ES-I3 (cell line): ENCODE measurements at regions not wholly inside any gene's neighbourhood (a gene's known extent, or its start where the extent isn't known, plus 50 kb on each side); places are given as distances from the start of the nearest gene placed in this dataset.

Source experiments
- H3K36me3 ChIP-seq: 2 replicates; pipeline ENCODE4 v1.6.1; 2013; ENCODE audit warnings: mild to moderate bottlenecking, low read length, control low read depth, moderate library complexity; ENCODE audit not compliant: insufficient read depth
- H3K4me1 ChIP-seq: 2 replicates; pipeline ENCODE4 v1.6.1; 2013; ENCODE audit warnings: mild to moderate bottlenecking, control low read depth, low read length; ENCODE audit not compliant: insufficient read depth
- H3K9ac ChIP-seq: 2 replicates; pipeline ENCODE4 v1.6.1; 2013; ENCODE audit warnings: low read depth, mild to moderate bottlenecking, low read length, moderate library complexity
- H3K9me3 ChIP-seq: 2 replicates; pipeline ENCODE4 v1.6.1; 2013; ENCODE audit warnings: mild to moderate bottlenecking, low read length, moderate library complexity; ENCODE audit not compliant: control insufficient read depth, insufficient read depth

DNA sequence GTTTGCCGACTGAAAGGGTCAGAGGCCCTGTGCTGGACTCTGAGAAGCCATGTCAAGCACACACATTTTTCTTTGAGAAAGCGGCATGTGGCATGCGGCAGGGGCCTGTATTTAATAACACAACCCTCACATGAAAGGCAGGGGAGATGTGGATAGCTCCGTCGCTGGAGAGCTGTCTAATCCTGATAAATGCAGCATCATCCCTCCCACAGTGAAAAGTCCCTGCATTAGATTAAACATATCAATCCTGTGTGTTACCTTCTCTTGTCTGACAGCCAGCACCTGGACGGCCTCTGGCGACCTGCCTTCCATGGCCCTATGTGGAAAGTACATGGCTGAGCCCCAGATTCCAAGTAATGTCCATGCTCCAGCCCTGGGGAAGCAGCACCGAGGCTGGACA is 313.0 kb upstream of the AJAP1 start:
- no peaks in the 10 kb centered on the region for H3K4me1 ChIP-seq
- peaks cover 3% of the 10 kb centered on the region; the same call in 1 of the 2 replicates for H3K9me3 ChIP-seq

DNA sequence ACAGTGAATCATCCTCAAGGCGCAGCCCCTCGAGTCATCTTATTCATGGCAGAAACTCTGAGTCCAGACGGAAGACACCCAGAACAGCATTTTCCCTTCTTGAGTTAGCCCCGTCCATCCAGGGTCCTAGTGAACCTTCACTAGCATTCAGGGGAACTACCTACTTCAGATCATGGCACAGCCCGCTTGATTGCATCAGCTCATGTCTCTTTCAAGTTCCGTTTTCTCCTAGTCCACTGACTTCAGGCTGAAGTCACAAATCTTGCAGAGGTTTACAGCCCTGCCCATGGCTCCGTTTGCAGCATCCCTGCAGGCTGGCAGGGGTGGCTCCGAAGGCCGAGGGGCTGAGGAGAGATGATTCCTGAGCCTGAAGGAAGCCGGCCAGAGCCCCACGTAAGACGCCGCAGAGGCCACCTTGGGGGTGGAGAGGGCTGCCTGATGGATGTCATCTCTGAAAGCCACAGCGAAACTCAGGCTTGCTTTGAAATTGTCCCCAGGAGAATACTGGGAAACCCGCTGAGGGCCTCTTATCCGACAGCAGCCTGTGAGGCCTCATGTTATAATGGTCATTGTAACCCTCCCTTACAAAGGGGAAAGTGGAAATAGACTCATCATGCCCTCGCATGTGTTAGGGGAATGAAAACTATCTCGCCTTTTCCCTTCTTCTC is 310.2 kb upstream of the AJAP1 start:
- Histone ChIP-seq H3K36me3 (no peaks in the 10 kb centered on the region), H3K4me1 (no peaks in the 10 kb centered on the region), H3K9me3 (peaks cover 3% of the 10 kb centered on the region; the same call in 1 of the 2 replicates), H3K9ac (no peak overlapping the region)

More for the DNA sequence above, 313.0 kb upstream of the AJAP1 start:
- H3K36me3 ChIP-seq = no peaks in the 10 kb centered on the region
- no peak overlapping the region for H3K9ac ChIP-seq

GRCh38 chr1:4345094-4345493 is 309.3 kb upstream of the AJAP1 start:
- Histone ChIP-seq H3K9ac (no peak overlapping the region), H3K36me3 (no peaks in the 10 kb centered on the region), H3K4me1 (no peaks in the 10 kb centered on the region), H3K9me3 (peaks cover 3% of the 10 kb centered on the region; the same call in 1 of the 2 replicates)

DNA sequence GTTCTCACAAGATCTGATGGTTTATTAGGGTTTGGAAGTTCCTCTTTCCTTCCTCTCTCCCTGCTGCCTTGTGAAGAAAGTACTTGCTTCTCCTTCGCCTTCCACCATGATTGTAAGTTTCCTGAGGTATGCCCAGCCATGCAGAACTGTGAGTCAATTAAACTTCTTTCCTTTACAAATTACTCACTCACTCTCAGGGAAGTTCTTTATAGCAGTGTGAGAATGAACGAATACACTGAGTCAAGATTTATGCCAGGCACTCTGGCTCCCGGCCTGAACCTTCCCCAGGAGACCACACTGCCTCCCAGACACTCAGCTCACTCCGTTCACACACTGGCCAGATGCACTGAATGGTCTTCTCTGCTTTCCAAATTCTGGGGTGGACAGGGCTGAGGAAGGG is 308.3 kb upstream of the AJAP1 start:
- Histone ChIP-seq H3K9ac (no peak overlapping the region), H3K4me1 (no peaks in the 10 kb centered on the region), H3K36me3 (no peaks in the 10 kb centered on the region), H3K9me3 (peaks cover 1% of the 10 kb centered on the region; the same call in 1 of the 2 replicates)

DNA sequence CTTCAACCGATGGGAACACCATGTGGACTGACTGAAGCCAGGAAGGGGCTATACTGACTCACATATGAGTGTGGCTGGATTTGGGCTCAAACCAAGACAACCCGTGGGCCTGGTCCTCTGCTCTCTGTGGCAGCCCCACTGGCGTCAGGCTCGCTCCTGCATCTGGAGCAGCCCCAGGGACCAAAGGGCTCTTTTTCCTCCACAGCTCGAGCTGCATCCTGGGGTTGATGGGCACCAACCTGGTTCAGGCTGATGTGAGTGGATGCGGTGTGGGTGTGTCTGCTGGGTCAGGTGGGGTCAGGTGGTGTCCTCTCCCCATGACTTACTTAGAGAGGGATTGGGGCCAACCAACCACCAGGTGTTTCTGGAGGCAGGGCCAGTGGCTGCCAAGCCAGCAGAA is 303.0 kb upstream of the AJAP1 start:
- H3K4me1 ChIP-seq = no peaks in the 10 kb centered on the region
- H3K9ac ChIP-seq = no peak overlapping the region
- H3K9me3 ChIP-seq = no peaks in the 10 kb centered on the region
- H3K36me3 ChIP-seq = no peaks in the 10 kb centered on the region

DNA sequence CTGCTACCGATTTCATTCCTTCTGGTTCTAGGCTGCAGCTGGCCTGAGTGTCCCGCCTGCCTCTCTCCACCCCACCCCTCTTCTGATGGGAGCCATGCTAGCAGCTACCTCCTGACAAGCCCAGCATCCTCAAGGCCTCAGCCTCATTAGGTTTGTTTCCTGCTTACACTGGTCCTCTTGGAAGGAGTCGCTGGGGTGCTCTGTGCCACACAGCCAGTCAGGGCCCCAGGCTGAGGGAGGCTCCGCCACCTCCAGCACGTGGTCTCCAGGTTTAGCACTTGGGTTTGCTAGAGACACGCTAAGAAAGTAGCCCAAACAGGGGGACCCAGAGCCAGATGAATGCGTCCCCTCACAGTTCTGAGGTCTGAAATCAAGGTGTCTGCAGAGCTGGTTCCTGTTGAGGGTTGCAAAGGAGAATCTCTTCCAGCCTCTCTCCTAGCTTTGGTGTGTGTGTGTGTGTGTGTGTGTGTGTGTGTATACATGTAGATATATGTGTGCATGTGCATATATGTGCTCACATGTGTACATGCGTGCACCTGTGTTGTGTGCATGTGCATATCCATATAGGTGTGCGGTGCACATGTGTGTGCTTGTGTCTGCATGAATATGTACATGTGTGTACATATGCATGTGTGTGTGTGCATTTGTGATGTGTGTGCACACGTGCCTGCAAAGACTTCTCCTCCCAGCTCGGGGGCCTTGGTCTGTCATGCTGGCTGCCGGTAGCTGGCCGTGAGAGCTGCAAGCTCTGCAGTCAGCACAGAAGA is 301.1 kb upstream of the AJAP1 start:
- Histone ChIP-seq H3K9ac (no peak overlapping the region), H3K36me3 (no peaks in the 10 kb centered on the region), H3K9me3 (no peaks in the 10 kb centered on the region), H3K4me1 (no peaks in the 10 kb centered on the region)

GRCh38 chr1:4355839-4356238 is 298.6 kb upstream of the AJAP1 start:
- Histone ChIP-seq H3K9ac (no peak overlapping the region), H3K4me1 (no peaks in the 10 kb centered on the region), H3K9me3 (no peaks in the 10 kb centered on the region), H3K36me3 (no peaks in the 10 kb centered on the region)

DNA sequence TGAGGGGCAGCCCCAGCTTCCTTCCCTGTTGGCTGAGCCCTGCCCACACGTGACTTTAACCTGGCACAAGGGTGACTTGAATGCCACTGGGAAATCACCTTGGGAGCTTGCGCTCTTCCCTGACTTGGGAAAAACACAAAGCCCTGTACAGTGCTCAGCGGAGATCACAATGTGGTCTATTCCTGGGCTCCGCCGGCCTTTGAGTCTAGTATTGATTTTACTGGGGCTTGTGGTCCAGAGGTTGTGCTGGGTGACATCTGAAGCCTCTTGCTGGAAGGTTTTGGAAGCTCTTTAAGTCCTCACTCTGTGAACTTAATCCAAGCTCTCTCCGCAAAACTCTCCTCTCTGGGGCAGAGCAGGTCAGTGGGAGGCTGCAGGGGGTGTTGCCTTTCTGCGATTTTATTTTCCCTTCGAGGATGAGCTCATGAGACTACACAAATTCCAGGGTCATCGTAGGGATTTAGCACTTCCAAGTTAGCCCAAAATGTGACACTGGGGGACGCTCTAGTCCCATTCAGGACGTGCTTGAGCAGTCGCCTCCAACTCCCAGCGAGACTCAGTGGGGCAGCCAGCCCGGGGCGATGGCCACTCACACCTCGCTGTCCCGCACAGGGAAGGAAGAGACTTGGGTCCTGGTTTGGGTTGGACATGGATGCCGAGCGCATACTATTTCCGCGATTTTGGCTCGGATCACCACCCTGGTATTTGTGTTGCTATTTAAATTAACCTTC is 291.9 kb upstream of the AJAP1 start:
- no peaks in the 10 kb centered on the region for H3K9me3 ChIP-seq
- no peaks in the 10 kb centered on the region for H3K4me1 ChIP-seq
- no peaks in the 10 kb centered on the region for H3K36me3 ChIP-seq
- H3K9ac ChIP-seq = no peak overlapping the region

GRCh38 chr1:4366091-4366490 is 288.3 kb upstream of the AJAP1 start:
- H3K4me1 ChIP-seq = no peaks in the 10 kb centered on the region
- no peak overlapping the region for H3K9ac ChIP-seq
- H3K9me3 ChIP-seq = no peaks in the 10 kb centered on the region
- H3K36me3 ChIP-seq = no peaks in the 10 kb centered on the region

DNA sequence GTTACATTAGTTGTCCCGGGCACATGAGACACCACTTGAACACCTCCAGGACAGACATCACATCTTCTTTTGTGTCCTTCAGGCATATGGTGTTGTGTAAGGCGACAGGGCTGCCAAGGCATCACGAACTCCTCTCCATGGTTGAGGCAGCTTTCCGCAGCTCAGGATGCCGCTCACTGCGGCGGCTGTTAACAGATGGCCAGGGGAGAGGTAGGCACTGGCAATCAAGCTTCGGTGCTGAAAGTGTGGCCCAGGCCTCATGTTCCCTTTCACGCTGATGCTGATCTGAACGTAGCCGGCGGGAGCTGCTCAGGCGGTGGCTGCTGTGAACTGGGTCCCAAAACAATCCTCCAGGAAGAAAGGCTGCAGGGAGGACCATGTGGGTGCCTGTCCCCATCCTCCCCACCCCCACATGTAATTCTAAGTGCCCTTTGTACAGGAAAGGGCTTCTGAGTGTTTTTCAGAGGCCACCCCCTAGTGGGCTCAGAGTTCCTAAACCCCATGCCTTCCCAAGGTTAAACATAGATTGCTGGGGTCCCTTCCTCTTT is 287.1 kb upstream of the AJAP1 start:
- H3K9ac ChIP-seq = no peak overlapping the region
- no peaks in the 10 kb centered on the region for H3K4me1 ChIP-seq
- no peaks in the 10 kb centered on the region for H3K36me3 ChIP-seq
- H3K9me3 ChIP-seq = no peaks in the 10 kb centered on the region

DNA sequence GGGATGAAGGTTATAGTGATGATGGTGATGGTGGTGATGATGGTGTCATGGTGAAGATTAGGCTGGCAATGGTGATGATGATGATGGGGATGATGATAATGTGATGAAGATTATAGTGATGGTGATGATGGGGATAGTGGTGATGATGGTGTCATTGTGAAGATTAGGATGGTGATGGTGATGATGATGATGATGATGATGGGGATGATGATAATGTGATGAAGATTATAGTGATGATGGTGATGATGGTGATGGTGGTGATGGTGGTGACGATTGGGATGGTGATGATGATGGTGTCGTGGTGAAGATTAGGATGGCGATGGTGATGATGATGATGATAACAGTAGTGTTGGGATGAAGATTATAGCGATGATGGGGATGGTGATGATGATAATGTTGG is 285.1 kb upstream of the AJAP1 start:
- H3K36me3 ChIP-seq = no peaks in the 10 kb centered on the region
- H3K4me1 ChIP-seq = no peaks in the 10 kb centered on the region
- H3K9me3 ChIP-seq = no peaks in the 10 kb centered on the region
- no peak overlapping the region for H3K9ac ChIP-seq

DNA sequence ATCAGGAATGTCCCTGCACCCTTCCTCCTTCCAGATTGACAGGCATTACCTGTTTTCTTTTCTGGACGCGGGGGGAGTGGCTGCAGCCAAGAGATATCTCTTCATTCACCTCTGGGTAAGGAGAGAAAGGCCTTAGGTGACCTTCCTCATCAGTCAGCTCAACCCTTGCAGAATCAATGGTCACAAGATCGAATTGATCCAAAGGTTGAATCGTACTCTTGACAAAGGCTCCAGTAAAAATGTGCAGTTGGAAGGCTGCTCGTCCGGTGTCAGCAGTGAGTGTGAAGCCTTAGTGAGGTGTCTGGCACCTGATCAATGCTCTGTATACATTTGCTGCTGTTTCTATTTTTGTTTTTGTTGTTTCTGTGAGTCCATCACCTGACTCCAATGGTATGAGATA is 282.6 kb upstream of the AJAP1 start:
- H3K36me3 ChIP-seq = no peaks in the 10 kb centered on the region
- no peak overlapping the region for H3K9ac ChIP-seq
- H3K4me1 ChIP-seq = no peaks in the 10 kb centered on the region
- no peaks in the 10 kb centered on the region for H3K9me3 ChIP-seq

DNA sequence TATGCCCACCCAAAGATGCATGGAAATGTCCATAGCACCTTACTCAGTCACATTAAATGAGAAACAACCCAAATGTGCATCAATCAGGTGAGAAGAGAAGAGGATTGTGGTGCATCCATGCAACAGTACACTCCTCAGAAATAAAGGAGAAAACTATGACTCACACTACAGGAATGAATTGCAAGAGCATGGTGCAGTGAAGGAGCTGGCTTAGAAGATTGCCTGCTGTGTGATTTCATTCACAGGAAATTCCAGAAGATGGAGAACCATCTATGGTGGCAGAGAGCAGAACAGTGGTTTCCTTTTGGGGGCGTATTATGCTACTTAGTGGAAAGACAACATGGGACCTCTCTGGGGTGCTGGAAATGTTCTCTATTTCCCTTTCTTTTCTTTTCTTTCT is 278.6 kb upstream of the AJAP1 start:
- Histone ChIP-seq H3K9me3 (no peaks in the 10 kb centered on the region; the same call in 1 of the 2 replicates), H3K9ac (no peak overlapping the region), H3K4me1 (no peaks in the 10 kb centered on the region), H3K36me3 (no peaks in the 10 kb centered on the region)

- Histone ChIP-seq H3K9me3 (no peaks in the 10 kb centered on the region; the same call in 1 of the 2 replicates), H3K9ac (no peak overlapping the region), H3K4me1 (no peaks in the 10 kb centered on the region), H3K36me3 (no peaks in the 10 kb centered on the region)
Measured at GRCh38 chr1:4379451-4380175, 274.8 kb upstream of the AJAP1 start.
